GM12878 (cell line): ENCODE measurements at regions not wholly inside any gene's neighbourhood (a gene's known extent, or its start where the extent isn't known, plus 50 kb on each side); places are given as distances from the start of the nearest gene placed in this dataset.

Experiments
- ATAC-seq: fragments of 200-7000 bp; cut with Tn5 transposase; 3 replicates; pipeline ENCODE4 v1.9.1; 2020; ENCODE audit warnings: mild to moderate bottlenecking, moderate library complexity
- BruUV-seq: library from RNA; stranded (reverse); fragments of 400-500 nt; replicated peaks from 2 replicates; lab custom pipeline; 2021; lab: Mats Ljungman, UMichigan
- CTCF ChIA-PET: fragments of 300-600 bp; sonication (Branson Sonifier 250); formaldehyde crosslinking; extraction: SDS; loops from one replicate; lab custom pipeline; 2021; ENCODE audit warnings: inconsistent platforms; lab: Yijun Ruan, JAX
- POLR2A ChIA-PET: fragments of 350-600 bp; formaldehyde crosslinking; extraction: SDS; loops from one replicate; lab custom pipeline; 2021; ENCODE audit warnings: inconsistent platforms; lab: Charles Lee
- RAD21 ChIA-PET: fragments of 300-600 bp; sonication (Branson Sonifier 250); formaldehyde crosslinking; loops from one replicate; lab custom pipeline; 2023; ENCODE audit warnings: antibody characterized with exemption; ENCODE audit not compliant: unreplicated experiment; lab: Charles Lee
- SMC1A ChIA-PET: fragments of 300-600 bp; sonication (Branson Sonifier 250); formaldehyde crosslinking; loops from one replicate; lab custom pipeline; 2023; ENCODE audit not compliant: unreplicated experiment, uncharacterized antibody; lab: Charles Lee
- DNase-seq: peaks from one replicate; pipeline ENCODE4 v3.0.0-alpha.2; 2011; ENCODE audit warnings: low read depth, low spot score
- FAIRE-seq: peaks from 3 replicates; lab custom pipeline; 2011; peaks lifted over from hg19 to GRCh38; lab: Jason Lieb, UNC
- H2AFZ ChIP-seq: 2 replicates; pipeline ENCODE4 v1.6.0; 2011; ENCODE audit warnings: low read depth, low read length, control low read depth; ENCODE audit not compliant: control insufficient read depth
- H3K27ac ChIP-seq: 2 replicates; pipeline ENCODE4 v1.5.1; 2011; ENCODE audit warnings: control low read depth; ENCODE audit not compliant: control insufficient read depth, insufficient read depth
- H3K27me3 ChIP-seq, 2 experiments: replicated peaks in 1 of 2; 2 replicates each; pipeline versions ENCODE4 v1.6.0 to v1.6.1; 2011; ENCODE audit warnings: low read length in 1 of 2; ENCODE audit not compliant: control insufficient read depth in 2 of 2, insufficient read depth in 2 of 2
- H3K36me3 ChIP-seq, 2 experiments: 2 replicates each; pipeline ENCODE4 v1.5.1; 2011; ENCODE audit warnings: low read length in 1 of 2; ENCODE audit not compliant: control insufficient read depth in 2 of 2, insufficient read depth in 2 of 2
- H3K4me1 ChIP-seq: 2 replicates; pipeline ENCODE4 v1.6.1; 2011; ENCODE audit warnings: mild to moderate bottlenecking, low read length, moderate library complexity, mixed read lengths; ENCODE audit not compliant: control insufficient read depth, insufficient read depth
- H3K4me2 ChIP-seq: 2 replicates; pipeline ENCODE4 v1.6.0; 2011; ENCODE audit warnings: control low read depth; ENCODE audit not compliant: control insufficient read depth, insufficient read depth
- H3K4me3 ChIP-seq: fragments of 200-600 bp; sonication (generic); 2 replicates; pipeline ENCODE4 v1.5.1; 2016
- H3K79me2 ChIP-seq: 2 replicates; pipeline ENCODE4 v1.6.0; 2011; ENCODE audit warnings: low read length; ENCODE audit not compliant: control insufficient read depth, insufficient read depth
- H3K9ac ChIP-seq: 2 replicates; pipeline ENCODE4 v1.8.0; 2011; ENCODE audit warnings: low read length, control low read depth, mixed read lengths; ENCODE audit not compliant: control insufficient read depth, insufficient read depth
- H3K9me3 ChIP-seq: replicated peaks from 3 replicates; pipeline ENCODE4 v1.5.1; 2011; ENCODE audit warnings: mild to moderate bottlenecking, low read length; ENCODE audit not compliant: control insufficient read depth, insufficient read depth
- H4K20me1 ChIP-seq: 2 replicates; pipeline ENCODE4 v1.6.0; 2011; ENCODE audit not compliant: control insufficient read depth, insufficient read depth
- MEF2A ChIP-seq: IDR thresholded peaks from 2 replicates; pipeline ENCODE4 v1.6.1; 2011; ENCODE audit warnings: low read depth, mild to moderate bottlenecking, low read length, moderate library complexity; ENCODE audit not compliant: insufficient read depth
- NFXL1 ChIP-seq: fragments of 450-650 bp; IDR thresholded peaks from 2 replicates; pipeline ENCODE4 v1.6.1; 2017; ENCODE audit warnings: antibody characterized with exemption, mild to moderate bottlenecking, borderline replicate concordance
- ZNF622 ChIP-seq: fragments of 450-650 bp; IDR thresholded peaks from 2 replicates; pipeline ENCODE4 v1.6.1; 2017; ENCODE audit warnings: mild to moderate bottlenecking, inconsistent platforms
- WGBS: methylation state at CpG from one replicate; pipeline ENCODE4 v1.1.6; 2016; ENCODE audit warnings: low lambda C conversion rate; ENCODE audit not compliant: insufficient replicate concordance, insufficient coverage; ENCODE audit errors: missing lambda C conversion rate; 5-methylcytosine and 5-hydroxymethylcytosine counted together
- in situ Hi-C: fragments of 300-500 bp; cut with MboI; formaldehyde crosslinking; loops from 9 replicates; pipeline ENCODE4 v1.14.3; 2018; ENCODE audit warnings: mixed read lengths
- intact Hi-C: fragments of 100-400 bp; cut with micrococcal nuclease; formaldehyde crosslinking; loops from one replicate; pipeline ENCODE4 v1.14.2; 2022; ENCODE audit not compliant: unreplicated experiment
- TF ChIP-seq, protein P1 (sequence below), 3 experiments: IDR thresholded peaks in 2 of 3; conservative IDR thresholded peaks in 1 of 3; 2 replicates each; pipeline ENCODE4 v1.5.1; 2011; ENCODE audit warnings: low read depth in 3 of 3, low read length in 3 of 3, mild to moderate bottlenecking in 3 of 3, control low read depth in 2 of 3, moderate library complexity in 2 of 3, inconsistent platforms in 1 of 3, mixed read lengths in 1 of 3; ENCODE audit not compliant: control insufficient read depth in 2 of 3, insufficient read depth in 1 of 3; ENCODE audit errors: extremely low read depth in 1 of 3

GRCh38 chr10:78150756-78151155 is 117.1 kb downstream of the RPS24 start (continued):
- no peak for TF ChIP-seq ZNF622
- no peak for TF ChIP-seq NFXL1

- BruUV-seq, result no TSS peak
- 0% methylated on average over 2 of the region's 2 CpGs for WGBS
- CTCF ChIA-PET, result no interaction called here
These were observed 122.1 kb downstream of the RPS24 start for GRCh38 chr10:78155722-78156121.

More at GRCh38 chr10:78155722-78156121, 122.1 kb downstream of the RPS24 start:
- Histone ChIP-seq H3K36me3 (no peaks in the 10 kb centered on the region), H3K27ac (no peak overlapping the region), H2AFZ (no peak overlapping the region), H3K27me3 (no peaks in the 10 kb centered on the region; a peak in 1 of 4 replicates)
- ATAC-seq (no peak), DNase-seq (no peak), FAIRE-seq (no peak)
- in situ Hi-C loops (no loop called here), intact Hi-C loops (no loop called here)
- RAD21 ChIA-PET, result no interaction called here
- SMC1A ChIA-PET, result no interaction called here
- no peak for TF ChIP-seq MEF2A
- TF ChIP-seq, protein P1, sequence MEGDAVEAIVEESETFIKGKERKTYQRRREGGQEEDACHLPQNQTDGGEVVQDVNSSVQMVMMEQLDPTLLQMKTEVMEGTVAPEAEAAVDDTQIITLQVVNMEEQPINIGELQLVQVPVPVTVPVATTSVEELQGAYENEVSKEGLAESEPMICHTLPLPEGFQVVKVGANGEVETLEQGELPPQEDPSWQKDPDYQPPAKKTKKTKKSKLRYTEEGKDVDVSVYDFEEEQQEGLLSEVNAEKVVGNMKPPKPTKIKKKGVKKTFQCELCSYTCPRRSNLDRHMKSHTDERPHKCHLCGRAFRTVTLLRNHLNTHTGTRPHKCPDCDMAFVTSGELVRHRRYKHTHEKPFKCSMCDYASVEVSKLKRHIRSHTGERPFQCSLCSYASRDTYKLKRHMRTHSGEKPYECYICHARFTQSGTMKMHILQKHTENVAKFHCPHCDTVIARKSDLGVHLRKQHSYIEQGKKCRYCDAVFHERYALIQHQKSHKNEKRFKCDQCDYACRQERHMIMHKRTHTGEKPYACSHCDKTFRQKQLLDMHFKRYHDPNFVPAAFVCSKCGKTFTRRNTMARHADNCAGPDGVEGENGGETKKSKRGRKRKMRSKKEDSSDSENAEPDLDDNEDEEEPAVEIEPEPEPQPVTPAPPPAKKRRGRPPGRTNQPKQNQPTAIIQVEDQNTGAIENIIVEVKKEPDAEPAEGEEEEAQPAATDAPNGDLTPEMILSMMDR (IDR thresholded peaks at IDR 0.05 in 2 of 3, conservative IDR thresholded peaks at IDR 0.05 in 1 of 3; ENCODE audit: control insufficient read depth in 2 of 3, extremely low read depth in 1 of 3, insufficient read depth in 1 of 3, low read depth in 3 of 3, low read length in 3 of 3), result 0 out of 6 replicates have a peak, but pooled peaks of 1 of the 3 experiments have one; percentile 4
- TF ChIP-seq, all 136 proteins: peak for 1
- no peak overlapping the region for H3K9ac ChIP-seq
- H3K79me2 ChIP-seq, result no peaks in the 10 kb centered on the region
- POLR2A ChIA-PET, result no interaction called here
- H3K4me3 ChIP-seq, result no peak overlapping the region
- H3K4me2 ChIP-seq, result no peak overlapping the region
- H3K9me3 ChIP-seq, result no peaks in the 10 kb centered on the region
- no peaks in the 10 kb centered on the region for H3K4me1 ChIP-seq
- H4K20me1 ChIP-seq, result no peaks in the 10 kb centered on the region
